NCI-H2227 treated with DMSO at 0.1 percent for 48 hours (cell line): ENCODE measurements at regions not wholly inside any gene's neighbourhood (a gene's known extent, or its start where the extent isn't known, plus 50 kb on each side); places are given as distances from the start of the nearest gene placed in this dataset.
"Not testable (repeated sequence)": the region's sequence is repeated elsewhere in the genome, so short reads cannot be mapped to it uniquely, and the experiment has no call there.

Source experiments
- DNase-seq: peaks from one replicate; lab custom pipeline; 2025; lab: John Stamatoyannopoulos, UW

DNA sequence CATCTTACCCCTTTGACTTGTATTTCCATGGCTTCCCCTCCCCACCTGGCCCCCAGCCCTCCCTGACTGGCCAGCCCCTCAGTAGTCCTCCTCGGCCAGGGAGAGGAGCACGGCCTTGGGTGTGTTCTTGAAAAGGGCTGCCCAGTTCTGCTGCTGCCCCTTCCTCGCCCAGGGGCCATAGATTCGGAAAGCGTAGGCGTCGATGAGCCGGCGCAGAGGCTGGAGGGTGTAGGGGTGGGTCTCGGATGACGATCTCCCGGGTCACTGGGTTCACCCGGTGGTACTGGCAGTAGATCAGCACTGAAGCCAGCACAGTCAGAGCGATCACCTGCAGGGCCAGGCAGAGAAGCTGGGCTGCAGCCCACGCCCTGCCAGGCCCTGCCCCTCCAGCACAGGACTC lies 71.7 kb downstream of the ZNF479 start:
- DNase-seq: not testable (repeated sequence)

DNA sequence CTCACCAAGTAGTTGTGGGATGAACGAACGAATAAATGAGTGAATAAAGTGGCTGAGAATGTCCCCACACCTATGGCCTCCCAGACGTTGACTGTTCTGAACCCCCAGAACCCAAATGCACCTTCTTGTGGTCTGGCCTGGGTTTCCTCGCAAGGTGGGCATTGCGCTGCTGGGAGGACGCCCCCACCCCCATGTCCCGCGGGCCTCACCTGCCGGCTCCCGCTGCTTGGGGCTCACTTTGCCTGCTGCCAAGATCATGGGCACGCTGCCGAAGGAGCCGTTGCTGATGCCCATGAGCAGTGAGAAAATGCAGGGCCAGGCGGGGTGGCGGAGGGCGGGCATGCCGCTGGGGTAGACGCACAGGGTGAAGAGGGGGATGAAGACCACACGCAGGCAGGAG lies 115.9 kb downstream of the ZNF479 start:
- not testable (repeated sequence) for DNase-seq

DNA sequence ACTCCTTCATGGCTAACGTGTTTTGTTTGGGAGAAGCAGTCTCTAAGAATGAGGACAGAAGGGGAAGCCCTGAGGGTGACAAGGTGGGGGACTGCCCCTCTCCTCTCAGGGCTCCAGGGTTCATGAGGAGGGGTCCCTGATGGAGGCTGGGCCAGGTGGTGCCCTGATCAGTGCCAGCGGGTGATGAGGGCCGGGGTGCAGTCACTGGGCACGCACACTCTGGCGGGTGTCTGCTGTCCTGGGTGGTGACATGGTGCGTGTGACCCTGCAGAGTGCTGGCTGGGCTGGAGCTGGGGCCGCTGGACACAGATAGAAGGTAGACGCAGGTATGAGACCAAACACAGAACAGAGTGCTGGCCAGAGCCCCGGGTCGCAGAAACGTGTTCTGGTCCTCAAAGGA lies 118.5 kb downstream of the ZNF479 start:
- not testable (repeated sequence) for DNase-seq

DNA sequence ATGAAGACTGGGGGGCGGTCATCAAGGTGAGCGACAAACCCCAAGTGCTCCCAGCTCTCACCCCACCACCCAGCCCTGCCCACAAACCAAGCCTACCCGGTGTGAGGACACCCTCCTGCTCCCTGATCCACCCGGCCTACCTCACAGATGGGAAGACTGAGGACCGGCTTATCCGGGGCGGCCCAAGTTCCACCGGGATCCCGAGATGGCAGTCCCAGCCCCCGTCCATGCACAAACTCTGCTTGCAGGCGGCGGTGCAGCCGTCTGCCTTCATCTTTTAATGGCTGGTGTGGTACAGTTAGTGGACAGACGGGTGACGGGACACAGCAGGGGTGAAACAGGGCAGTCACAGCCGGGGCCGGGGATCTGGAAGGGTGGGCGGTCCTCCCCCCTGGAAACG lies 119.3 kb downstream of the ZNF479 start:
- DNase-seq: not testable (repeated sequence)

DNA sequence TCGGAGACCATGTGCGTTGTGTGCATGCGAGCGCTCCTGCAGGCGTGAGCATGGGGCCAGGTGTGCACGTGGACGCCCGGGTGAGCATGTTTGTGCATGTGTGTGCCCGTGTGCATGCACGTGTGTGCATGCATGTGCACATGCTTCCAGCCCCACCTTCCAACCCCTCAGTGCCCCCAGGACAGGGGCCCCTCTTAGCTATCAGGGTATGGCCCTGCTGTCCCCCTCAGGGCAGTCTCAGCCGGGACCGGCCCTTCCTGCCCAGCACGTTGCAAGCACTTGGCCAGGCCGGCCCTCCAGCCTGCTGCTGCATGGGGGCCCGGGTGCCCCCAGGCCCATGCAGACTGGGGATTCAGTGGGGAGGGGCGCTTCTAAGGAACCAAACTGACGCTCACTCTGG lies 123.0 kb downstream of the ZNF479 start:
- DNase-seq: not testable (repeated sequence)

DNA sequence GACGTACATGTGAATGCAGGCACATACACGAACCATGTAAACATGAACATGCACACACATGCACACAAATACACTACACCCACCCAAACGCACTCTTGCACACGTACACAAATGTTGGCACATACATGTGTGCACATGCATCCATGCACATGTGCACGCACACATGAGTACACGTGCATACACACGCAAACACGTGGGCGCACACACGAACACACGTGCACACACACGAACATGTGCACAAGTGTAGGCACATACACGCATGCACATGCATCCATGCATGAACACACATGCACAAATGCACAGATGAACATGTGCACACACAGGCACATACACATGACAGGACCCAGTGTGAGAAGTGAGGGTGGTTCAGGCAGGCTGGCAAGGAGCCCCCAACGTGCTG lies 126.3 kb downstream of the ZNF479 start:
- DNase-seq: not testable (repeated sequence)

DNA sequence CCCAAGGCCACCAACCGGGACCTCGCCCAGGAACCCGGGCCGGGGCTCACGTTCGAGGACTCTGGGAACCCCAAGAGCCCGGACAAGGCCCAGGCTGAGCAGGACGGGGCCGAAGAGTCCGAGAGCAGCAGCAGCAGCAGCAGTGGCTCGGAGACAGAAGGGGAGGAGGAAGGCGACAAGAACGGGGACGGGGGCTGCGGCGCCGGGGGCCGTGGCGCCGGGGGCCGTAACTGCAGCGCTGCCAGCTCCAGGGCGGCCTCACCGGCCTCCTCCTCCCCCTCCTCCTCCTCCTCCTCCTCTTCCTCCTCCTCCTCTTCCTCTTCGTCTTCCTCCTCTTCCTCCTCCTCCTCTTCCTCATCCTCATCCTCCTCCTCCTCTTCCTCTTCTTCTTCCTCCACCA lies 128.4 kb downstream of the ZNF479 start:
- not testable (repeated sequence) for DNase-seq

DNA sequence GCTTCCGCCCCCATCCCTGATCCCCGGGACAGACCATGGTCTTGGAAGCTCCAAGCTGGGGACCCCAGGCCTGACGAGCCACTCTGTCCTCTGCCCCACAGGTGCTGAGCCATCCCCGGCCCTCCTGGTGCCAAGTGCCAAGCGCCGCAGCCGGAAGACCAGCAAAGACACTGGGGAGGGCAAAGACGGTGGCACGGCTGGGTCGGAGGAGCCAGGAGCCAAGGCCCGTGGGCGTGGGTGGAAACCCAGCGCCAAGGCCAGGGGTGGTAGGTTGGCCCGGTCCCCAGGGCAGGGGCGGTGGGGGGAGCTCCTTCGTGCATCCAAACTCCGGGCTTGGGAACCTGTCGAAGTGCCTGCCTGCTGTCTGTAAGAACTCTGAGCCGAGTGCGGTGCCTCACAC lies 130.3 kb downstream of the ZNF479 start:
- not testable (repeated sequence) for DNase-seq

DNA sequence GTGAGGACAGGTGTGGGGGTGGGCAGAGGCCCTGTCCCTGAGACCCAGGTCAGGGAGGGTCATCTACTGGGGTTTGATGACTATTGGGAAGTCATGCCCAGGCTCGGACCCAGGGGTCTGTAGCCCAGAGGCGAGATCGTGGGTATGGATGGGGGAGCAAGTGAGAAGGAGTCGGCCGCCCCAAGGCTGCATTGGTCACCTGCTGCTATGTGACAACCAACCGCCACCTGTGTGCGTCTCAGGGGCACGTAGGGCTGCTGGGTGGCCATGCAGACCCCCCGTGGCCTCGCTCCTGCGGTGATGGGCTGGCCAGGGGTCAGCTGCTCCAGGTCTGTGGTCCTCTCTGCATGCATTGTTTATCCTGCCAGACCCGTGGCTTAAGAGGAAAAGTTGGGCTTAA lies 138.5 kb downstream of the ZNF479 start:
- not testable (repeated sequence) for DNase-seq

DNA sequence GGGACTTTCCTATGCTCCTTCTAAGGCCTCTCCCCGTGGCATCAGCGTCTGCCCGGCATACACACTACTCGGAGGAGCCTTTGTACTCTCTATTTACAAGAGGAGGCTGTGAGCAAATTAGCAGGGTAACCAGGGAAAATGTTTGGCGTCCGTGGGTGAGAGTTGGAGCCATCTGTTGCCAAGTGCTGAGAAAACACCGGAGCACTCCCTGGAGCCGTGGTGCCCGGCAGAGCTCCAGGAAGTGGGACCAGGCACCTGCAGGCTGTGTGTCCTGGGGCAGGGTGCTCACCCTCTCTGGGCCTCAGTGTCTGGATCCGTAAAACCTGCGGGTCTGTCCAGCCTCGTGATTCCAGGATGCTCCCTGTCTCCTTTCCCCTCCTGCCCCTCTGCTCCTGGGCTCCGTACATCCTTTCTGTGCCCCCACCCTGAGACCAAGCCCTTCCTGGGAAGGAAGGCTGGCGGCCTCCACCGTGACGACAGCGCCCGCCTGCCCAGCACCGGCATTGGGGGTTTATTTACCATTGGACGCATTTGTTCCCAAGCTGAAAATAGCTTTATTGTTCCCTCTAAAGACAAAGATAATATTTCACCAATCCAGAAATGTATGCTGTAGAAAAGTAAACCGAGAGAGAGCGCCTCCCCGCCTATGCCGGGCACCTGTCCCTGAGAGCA lies 174.4 kb downstream of the ZNF479 start:
- DNase-seq: not testable (repeated sequence)

DNA sequence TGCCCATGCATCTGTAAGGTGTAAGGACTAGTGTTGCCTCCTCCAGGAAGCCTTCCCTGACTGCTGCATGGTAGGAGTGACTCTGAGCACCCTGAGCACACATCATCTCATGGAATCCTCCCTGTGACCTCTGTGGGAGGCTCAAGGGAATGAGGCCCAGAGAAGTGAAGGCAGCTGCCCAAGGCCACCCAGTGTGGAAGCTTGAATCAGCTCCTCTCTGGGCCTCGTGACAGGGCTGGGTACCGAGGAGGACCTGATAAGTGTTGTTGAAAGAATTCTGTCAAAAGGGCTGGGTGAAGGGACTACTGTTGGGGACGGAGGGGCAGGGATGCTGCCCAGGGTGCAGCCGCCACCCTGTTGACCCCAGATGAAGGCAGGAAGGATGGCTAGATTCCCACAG lies 175.2 kb downstream of the ZNF479 start:
- not testable (repeated sequence) for DNase-seq

DNA sequence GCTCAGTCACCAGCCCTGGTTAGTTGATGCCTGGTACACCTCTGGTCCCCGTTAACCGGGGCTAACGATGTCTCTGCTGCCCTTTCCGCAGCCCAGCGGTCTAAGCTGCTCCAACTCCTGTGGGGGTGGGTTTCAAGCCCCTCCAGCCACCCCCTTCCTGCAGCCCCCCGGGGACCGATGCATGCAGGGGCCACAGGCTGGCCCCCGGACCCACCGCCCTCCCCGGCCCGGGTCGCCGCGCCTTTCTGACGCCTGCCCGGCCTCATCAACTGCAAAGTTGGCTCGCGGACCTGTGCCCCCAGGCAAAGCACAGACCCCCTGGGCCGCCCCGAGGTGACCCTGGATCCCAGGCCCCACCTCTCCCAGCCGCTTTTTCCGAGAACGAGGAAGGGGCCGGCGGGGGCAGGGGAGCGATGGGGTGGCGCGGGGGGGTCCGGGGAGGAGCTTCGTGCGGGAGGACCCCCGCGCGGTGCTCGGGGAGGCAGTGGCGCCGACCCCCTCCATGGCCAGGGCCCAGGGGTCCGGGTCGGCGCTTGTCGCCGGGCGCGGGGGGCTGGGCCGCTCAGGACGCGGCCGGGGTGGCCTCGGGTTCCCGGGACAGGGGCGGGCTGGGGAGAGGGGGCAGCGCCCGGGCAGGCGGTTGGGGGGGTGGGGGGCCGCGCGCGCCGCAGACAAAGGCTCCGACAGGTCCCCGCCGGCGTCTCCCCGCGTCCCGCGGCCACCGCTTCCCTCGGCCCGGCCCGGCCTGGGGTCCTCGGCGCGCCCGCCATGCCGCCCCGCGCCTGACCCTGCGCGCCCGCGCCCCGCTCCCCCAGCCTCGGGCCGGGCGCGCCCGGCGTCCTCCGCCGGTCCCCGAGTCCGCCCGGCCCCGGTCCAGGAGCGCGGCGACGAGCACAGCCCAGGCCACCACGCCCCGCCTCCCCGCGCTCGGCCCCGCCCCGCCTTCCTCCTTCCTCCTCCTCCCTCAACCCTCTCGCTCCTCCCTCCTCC lies 183.6 kb downstream of the ZNF479 start:
- not testable (repeated sequence) for DNase-seq

DNA sequence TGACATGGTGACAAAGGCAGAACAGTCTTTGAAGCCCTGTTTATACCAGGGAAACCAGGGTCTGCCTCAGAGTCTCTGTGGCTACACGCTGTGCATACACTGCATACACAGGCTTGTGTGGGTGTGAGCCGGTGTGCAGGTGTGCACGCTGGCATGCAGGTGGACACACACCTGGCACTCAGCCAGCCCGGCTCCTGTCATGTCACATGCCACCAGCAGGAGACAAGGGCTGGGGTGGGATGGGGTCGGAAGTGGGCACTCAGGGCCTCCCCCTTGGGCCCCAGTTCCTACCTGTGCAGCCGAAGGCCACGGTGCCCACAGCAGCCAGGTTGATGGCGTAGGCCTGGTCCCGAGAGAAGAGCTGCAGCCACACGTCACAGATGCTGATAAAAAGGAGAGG lies 192.2 kb downstream of the ZNF479 start:
- DNase-seq: not testable (repeated sequence)

DNA sequence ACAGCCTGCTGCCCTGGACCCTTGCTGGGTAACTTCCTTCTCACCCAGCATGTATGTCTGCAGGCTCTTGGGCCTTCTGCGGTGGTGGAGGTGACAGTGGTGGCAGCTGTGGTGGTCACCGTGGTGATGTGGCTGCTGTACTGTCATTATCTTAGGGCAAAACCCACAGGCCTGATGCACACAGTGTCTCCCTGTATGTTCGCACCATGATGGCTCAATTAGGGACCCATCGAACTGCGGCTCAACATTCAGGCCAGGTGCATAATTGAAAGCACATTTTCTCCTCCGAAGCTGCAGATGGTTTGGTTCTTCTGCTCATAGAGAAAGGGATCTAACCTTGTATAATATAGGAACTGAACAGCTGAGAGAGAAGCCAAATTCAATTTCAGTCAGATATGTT lies 208.3 kb downstream of the ZNF479 start:
- not testable (repeated sequence) for DNase-seq

DNA sequence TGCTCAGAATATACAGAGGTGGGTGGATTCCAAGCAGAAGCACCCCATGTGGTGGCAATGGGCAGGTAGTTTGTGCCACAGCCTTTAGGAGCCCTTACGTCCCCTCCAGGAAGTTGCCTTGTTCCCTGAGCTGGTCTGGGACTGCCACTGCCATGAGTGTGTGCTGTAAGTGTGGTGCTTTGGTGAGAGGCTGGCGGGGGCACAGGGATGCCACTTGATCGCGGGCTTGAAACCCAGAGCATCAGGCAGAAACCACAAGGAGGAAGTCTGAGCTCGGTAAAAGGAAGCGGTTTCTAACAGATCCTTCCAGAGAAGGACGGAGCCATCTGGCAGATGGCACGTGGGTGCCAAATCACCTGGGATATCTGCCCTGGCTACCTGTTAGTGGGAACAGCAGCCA lies 221.3 kb downstream of the ZNF479 start:
- DNase-seq: not testable (repeated sequence)

DNA sequence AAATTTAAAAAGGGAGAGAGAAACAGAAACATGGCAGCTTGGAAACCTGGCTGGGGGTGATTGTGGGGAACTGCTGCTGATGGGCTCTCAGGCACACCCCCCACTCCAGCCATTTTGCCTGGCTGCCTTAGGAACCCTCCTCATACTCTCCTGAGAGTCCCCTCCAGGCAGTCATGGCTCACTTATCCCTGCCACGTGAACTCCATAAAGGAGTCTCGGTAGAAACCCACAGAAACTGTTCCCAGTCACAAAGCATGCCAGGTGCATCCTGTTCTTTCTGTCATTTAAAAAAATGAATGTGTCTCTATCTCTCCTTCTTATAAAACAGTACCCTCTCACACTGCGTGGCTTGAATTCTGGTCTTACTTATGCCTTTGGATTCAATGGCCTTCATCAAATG lies 242.8 kb downstream of the ZNF479 start:
- DNase-seq: not testable (repeated sequence)

DNA sequence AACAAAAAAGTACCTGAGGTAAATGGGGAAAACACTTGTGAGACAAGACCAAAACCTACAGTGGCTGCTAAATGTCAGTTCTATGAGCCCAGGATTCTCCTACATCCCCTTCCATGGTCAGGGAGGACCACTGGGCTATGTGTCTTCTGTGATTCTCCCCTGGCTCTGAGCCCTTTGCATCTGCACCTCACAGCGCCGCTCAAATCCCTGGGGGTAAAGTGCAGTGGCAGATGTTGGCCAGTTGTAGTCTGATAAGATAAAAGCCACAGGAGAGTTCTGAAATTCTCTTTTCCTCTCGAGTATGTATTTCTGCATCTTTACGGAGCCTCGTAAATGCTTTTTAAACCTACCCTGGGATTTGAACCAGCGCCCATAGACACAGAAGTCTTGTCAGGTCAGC lies 247.1 kb downstream of the ZNF479 start:
- DNase-seq: not testable (repeated sequence)

DNA sequence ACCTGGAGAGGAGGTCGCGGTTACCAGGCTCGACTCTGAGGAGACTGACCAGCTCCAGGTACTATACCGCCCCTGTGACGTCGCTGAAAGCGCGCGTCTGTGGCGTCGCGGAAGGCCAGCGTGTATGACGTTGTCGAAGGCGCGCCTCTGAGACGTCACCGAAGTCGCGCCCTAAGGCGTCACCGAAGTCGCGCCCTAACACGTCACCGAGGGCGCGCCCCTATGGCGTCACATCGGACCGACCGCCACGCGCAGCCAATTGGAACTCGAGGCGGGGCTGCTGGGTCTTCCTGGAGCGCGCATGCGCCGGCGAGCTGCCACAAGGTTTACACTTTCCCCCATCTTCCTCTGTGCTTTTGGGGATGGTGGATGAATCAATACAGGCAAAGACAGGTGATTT lies 249.9 kb downstream of the ZNF479 start:
- peak; percentile 42 for DNase-seq
